Kasumi-1 (cell line): ENCODE measurements at regions not wholly inside any gene's neighbourhood (a gene's known extent, or its start where the extent isn't known, plus 50 kb on each side); places are given as distances from the start of the nearest gene placed in this dataset.
"Not testable (repeated sequence)": the region's sequence is repeated elsewhere in the genome, so short reads cannot be mapped to it uniquely, and the experiment has no call there.

Source experiments
- DNase-seq, 2 experiments: peaks; one replicate each; lab custom pipeline; 2025; lab: John Stamatoyannopoulos, UW

DNA sequence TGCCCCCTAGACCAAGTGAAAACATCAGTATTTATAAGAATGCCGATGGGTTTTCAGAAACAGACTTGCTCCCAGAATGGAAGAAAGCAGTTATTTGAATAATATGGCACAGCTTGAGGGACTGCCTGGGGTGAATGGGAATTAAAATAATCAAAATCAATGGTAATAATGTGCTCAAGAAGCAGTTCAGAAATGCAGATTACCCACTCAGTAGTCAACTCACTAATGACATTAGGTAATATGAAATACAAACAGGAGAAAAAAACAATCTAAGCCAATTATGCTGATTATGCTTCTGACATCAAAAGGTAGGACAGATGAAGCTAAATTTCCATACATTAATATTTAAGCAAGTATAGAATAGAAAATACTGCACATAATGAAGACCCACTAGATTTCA lies 179.3 kb downstream of the ENC1 start:
- no peak for DNase-seq

DNA sequence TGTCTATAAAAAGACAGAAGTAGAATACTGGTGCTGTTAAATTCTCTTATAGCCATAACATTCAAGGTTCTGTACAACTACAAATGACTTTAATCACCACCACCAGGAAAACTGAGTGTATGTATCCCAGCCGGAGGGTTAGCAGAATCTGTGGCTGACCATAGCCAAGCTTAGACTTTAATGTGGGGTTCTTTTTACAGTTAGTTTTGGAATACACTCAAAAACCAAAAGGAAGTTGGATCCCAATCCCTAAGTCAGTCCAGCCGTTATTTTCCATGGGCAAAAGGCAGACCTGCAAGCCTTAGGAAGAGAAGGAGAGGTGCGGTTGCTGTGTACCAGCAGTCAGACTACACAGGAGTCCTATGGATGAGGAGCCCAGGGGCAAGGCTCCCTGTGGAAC lies 179.8 kb downstream of the ENC1 start:
- no peak for DNase-seq

DNA sequence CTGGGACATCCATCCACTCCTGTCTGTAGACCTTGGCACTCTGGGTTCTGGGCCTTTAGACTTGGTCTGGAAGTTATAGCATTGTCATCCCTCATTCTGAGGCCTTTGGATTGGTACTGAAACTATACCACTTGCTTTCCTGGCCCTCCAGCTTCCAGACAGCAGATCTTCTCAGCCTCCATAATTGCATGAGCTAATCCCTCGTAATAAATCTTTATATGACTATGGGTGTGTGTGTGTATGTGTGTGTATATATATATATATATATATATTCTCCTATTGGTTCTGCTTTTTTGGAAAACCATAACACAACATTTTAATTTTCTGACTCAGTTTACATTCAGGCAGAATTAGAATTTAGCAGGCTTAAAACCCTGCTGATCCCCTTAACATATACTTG lies 180.5 kb downstream of the ENC1 start:
- DNase-seq: no peak

DNA sequence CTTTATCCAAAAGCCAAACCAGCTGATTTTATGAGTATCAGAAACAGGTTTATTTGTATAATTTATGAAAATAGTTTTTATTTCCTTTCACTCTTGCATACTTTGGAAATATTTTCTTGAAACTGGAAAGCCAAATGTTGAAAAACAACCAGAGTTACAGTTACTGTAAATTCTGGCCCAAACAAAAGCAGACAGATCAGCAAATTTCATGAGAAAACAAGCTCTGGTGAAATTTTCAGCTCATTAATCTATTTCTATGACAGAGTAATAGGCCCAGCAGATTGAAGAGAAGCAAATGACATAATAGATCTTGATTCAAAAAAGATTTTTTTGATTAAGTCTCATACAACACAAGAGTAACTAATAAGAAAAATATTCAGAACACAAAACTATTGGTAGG lies 182.7 kb downstream of the ENC1 start:
- DNase-seq: no peak

DNA sequence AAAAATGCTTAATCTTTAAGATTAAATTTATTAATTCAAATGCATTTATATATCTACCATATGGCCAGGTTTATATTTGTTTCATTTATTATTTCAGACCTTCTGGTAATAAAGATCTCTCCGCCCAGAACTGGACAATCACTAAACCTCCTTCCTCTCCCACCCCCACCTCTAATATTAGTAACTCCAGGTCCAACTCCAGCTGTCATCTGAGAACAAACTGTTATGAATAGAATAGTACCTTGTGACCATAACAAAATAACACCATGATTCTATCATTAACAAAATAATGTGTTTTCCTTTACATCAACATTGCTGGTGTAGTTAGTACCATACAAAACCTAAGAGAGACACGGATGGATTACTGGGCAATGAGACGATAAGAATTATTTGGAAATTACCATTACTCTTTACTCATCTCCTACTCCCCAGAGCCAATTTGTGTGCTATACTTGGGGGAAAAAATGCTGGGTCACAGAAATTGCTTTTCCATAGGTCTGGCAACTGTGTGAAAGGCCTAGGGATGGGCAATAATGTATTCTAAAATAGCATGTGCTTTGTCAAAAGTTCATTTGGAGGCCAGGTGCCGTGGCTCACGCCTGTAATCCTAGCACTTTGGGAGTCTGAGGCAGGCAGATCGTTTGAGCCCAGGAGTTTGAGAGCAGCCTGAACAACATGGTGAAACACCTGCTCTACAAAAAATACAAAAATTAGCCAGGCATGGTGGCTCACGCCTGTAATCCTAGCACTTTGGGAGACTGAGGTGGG lies 186.1 kb downstream of the ENC1 start:
- DNase-seq: no peak

DNA sequence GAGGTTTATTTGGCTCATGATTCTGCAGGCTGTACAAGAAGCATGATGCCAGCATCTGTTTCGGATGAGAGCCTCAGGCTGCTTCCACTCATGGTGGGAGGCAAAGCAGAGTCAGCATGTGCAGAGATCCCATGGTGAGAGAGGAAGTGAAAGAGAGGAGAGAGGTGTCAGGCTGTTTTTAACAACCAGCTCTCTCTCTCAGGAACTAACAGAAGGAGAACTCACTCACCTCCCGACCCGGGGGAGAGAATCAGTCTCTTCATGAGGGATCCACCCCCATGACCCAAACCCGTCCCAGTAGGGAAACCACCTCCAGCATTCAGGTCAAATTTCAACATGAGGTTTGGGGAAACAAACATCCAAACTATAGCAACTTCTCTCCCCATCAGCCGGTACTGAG lies 187.7 kb downstream of the ENC1 start:
- peak; percentile 8 to 17 for DNase-seq

DNA sequence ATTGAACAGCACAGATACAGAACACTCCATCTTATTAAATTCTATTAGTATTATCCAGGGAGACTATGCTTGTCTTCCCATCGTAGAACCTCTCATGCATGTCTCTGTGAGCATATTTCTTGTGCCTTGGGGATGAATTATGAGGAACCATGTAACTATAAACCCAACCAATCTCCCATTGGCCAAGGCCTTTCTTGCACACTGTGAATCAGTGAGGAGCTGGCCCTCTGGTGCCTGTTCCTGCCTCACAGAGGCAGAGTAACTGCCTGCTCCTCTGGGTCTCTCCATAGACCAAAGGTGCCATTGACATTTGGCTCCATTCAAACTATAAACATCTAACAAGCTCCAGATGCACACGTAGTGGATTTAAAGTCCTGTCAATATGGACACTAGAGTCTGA lies 190.4 kb downstream of the ENC1 start:
- no peak for DNase-seq

DNA sequence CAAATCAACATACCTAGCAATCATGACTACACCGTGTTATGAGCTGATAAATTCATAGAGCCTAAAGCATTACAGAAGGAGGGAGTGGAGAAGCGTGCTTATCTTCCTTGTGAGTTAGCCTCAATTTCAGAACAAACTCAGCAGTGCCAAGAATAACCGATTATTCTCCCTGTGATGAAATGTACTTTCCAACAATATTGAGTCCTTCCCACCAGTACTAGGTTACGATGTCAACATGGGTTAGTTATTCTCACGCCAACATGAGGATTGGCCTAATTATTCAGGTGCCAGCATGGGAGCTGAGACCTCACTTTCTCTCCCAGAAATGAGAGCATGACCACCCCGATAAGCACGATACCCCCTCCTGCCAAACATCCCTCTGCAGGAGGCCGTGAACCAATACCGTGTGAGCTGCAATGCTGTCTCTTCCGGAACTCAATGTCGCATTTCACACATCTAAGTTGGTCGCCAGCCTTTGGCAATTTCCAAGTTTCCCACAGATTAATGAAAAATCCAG lies 193.7 kb downstream of the ENC1 start:
- DNase-seq: no peak

DNA sequence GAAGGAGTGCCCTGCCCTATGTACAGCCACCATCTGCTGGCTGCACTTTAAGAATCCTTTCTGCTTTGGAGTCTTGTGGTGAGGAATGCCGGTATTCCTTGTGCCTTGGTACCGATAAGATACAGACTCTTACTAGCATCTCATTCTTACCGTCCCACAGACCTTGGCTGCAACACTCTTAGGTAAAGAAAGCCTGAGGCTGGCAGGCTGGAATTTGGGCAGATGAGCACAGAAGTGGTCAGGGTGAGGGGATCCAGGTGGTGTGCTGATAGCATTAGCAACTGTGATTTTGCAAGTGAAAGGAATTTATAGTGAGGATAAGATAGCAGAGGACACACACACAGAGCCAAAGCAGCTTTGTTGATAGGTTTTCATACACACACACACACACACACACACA lies 198.1 kb downstream of the ENC1 start:
- no peak for DNase-seq

DNA sequence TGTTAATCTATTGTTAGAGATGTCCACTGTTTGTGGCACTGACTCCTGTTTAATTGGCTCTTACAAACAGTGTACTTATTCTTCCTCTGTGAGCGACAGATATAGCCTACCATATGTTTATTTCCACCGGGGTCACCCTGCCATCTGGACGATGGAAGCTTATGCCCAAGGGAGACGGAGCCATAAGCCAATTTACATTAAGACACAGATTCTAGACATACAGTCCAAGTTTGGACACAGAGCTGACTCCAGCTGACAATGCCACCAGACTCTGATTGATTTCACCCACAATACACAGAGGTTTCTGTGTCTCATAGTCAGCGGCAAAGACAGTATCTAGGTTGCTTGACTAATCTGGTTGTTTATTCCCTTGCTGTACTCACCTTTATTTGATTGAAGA lies 198.9 kb downstream of the ENC1 start:
- no peak for DNase-seq

DNA sequence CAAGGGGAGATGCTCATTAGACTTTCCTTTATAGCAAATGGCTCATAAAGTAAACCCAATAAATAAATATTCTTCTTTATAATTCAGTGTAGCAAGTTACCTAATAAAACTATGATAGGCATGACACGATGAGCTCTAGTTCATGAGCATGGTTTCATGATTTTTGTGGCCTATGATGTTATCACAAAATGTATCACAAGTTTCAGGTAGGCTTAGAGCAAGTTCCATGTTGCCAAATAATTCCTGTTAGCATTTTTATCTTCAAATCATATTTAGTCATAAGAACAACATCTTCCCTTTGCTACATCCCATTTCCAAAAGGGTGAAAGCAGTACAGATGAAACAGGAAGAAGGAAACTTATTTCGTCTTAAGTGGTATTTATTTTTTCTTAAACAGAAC lies 200.2 kb downstream of the ENC1 start:
- no peak for DNase-seq

DNA sequence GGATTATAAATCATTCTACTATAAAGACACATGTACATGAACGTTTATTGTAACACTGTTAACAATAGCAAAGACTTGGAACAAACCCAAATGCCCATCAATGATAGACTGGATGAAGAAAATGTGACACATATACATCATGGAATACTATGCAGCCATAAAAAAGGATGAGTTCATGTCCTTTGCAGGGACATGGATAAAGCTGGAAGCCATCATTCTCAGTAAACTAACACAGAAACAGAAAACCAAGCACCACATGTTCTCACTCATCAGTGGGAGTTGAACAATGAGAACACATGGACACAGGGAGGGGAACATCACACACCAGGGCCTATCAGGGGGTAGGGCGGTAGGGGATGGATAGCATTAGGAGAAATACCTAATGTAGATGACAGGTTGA lies 202.7 kb downstream of the ENC1 start:
- DNase-seq: not testable (repeated sequence)

DNA sequence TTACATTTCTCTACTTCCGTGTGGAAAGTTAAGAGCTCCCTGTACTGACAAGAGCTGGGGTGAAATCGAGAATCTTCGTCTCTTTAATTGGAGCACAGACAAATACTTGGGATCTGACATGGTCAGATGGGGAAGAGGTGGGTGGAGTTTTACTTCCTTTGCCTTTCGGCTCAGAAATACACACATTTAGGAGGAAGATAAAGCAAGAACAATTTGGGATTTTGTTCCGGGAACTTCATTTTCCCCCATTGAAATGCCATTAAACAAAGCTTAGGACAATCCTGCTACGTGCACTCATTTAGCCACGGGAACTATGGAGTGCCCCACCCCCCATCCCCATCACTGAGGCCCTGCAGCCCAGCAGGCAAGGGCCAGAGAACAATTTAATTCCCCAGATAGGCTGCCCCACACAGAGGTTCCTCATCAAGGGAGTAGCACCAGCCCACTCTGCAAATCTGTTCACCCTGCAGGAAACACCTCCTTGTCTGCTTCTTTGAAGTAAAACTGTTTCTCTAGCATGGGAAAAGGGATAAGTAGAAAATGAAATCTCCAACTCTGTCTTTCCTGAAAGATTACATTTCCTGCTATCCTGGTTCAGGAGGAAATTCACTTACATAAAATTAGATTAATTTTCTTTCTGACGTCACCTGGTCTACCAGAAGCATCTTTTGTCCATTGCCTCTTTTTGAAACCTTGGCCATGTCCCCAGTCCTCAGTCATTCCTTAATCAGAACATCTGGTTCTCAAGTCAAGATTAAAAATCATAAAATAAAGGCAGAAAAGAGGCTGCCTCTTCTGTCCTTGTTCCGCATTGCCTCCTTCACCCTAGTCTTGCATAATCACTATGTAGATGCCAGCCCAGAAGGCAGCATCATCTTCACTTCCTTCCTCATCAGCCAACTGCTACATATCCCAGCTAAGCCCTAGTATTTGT lies 206.4 kb downstream of the ENC1 start:
- peak; percentile 87 to 90 for DNase-seq

DNA sequence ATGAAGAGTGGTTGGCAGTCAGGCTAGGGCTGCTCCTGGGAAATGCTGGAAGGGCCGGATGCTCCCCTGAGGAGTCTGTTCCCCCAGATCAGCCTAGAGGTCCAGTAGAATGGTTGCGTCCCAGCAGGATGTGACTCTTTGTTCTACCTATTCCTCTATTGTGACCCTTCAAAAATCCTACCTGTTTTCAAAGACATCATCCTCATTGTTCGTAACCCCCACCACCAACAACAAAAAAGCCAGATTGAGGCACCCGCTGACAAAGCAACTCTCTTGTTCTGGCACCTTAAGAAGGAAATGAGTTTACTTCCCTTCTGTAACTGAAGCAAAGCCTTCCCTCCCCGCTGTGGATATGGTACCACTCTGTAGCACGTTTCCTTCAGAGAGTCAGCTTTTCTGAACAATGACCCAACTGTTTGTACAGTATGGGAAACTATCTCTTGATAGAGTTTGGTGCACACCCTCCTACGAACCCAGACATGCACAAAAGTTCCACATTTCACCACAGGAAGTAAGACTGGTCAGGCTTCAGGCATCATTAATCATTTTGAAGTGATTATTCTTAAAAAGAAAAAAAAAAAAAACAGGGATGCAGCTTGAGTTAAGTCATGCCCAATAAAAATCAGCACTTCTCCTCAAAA lies 207.2 kb downstream of the ENC1 start:
- DNase-seq: peak; percentile 63 to 81

DNA sequence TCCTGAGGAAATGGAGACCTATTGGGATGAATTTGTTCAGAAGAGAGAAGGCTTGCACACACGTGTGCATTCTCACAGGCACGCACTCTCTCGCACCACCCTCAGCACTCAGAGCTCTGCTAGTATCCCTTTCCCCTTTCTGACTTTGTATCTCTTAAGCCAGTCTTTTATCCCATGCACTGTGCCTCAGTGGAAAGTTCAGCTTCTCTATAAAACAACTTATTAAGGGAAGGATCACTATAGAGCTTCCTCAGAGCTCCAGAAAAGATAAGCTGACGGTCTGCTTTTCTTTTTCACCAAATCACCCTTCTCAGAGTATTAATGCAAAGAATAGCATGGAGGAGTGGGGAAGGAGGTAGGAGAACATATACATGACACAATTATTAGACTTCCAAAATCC lies 207.8 kb downstream of the ENC1 start:
- DNase-seq: no peak

DNA sequence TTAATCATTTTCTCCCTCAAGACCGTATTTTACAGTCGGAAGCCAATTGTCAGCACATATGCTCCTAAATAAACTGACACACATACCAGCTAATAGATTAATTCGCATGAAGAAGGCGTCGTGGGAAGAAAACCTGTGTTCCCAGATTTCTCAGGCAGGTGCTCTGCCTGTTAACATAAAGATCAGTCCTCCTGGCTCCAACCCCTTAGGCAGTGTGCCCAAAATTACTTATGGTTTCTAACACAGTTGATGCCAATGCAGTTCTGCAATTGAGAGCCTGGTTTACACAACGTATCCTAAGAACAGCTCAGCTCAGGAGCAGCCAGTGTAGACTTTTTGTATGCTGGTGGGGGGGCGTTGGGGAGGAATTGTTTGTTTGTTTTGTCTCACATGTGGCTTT lies 208.3 kb downstream of the ENC1 start:
- DNase-seq: peak in 1 of 2 experiments; percentile 32

DNA sequence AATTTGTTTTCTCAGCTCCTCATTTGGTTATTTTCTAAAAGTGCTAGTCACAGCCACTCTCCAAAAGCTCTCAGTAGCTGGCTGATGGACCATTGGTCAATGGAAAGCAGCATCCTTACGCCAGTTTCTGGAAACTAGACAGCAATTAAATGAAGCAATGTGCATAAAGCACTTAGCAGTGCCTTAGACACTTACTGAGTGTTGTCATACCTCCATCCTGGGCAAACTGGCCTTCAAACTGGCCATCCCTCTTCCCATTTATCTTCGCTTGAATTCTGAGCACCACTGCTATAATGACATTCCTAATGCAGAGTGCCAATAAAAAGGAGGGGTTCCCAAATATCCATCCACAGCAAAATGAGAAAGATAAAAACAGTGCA lies 209.2 kb downstream of the ENC1 start:
- no peak for DNase-seq

DNA sequence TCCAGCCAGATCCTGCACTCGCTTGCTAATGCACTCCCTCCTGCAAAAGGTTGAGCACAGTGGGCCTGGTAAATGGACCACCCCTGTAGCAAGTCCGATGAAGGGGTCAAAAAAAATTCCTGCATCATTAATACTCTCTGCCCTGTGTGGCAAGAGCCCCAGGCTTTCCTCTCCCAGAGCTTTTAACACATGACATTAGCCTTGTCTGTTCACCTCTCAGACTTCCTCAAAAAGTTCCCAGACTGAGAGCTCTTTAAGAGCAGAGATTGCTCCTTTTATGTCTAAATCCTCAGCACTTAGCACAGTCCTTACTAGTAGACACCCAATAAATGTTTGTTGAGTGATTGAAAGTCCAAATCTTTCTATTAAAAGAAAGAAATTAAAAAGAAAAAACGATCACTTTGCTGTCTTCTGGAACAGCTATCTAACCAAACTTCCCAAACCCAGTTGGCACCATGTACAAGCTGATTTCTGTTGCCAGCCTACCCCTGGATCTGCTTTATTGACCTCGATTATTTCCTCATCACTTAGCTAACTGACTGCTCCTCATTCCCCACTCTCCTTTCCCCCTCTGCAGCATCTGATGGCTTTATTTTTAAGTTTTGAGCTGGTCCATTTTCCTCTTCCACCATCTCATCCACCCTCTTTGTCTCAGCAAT lies 209.8 kb downstream of the ENC1 start:
- peak; percentile 11 to 14 for DNase-seq

DNA sequence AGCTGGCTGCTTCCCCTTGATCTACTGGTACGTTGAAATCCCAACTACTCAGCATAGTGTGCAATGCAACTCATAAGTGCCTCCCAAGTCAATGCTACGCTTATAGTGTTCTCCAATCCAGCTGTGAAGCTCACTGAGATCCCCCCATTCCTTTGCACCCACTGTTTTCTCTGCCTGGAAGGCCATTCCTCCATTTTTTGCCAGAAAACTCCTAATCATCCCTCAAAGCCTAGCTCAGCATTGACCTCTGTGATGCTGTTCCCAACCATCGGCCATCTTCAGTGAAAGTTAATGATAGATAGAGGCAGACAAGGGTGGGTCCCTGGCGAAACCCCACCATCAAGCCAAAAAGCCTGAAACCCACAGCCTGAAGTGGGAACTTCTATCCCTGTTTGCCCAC lies 211.0 kb downstream of the ENC1 start:
- DNase-seq: no peak

DNA sequence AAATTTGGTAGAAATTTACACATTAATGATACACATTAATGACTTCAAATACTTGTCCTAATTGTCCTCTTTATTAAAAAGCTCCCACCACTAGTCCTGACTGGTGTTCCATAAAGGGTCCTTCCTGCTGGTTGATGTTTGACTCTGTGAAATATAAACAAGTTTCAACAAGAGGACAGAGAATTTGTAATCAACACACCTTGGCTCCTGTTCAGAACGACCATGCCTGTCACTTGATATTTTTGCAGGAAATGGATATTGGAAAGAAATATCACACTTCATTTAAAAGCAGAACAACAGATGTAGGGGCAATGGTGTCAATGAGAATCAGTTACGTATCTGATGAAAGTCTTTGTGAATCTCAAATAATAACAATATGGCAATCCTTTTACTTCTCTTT lies 211.7 kb downstream of the ENC1 start:
- no peak for DNase-seq

DNA sequence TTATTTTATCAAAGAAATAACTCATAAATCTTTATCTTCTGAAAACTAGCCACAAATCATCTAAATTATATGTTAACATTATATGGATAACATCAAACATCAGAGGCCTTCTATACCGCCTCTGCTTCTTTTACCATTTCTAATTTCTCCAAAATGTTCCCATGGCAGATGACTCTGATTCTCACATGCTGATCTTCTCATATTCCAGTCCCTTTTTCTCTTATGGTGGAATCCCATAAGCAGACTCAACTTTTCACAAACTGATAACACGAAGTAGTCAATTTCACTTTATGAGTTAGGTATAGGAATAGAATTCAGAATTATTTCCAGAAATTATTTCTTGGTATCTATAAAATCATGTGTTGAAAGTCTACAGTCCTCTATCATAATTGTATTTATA lies 212.3 kb downstream of the ENC1 start:
- no peak for DNase-seq

DNA sequence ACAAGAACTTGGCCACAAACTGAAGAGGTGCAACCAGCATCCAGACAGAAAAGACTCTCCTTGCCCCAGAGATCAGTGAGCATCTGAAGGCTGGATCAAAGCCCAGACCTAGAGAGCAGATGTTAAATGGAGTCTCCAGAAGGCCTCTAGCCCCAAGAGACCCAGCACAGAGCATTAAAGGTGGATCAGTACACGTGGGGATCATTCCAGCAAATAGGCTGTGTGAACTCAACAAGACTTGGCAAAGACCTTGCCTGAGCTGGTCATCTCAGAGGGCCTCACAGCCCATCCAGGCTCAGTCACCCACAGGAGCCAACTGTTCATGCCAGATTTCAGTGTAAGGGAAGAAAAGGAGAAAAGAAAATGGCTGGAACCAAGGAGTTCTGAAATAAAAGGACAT lies 214.0 kb downstream of the ENC1 start:
- no peak for DNase-seq
